HL-60 (cell line): ENCODE measurements at regions not wholly inside any gene's neighbourhood (a gene's known extent, or its start where the extent isn't known, plus 50 kb on each side); places are given as distances from the start of the nearest gene placed in this dataset.

Experiments
- GABPA ChIP-seq: IDR thresholded peaks from 2 replicates; pipeline ENCODE4 v1.6.1; 2012; ENCODE audit warnings: low read depth
- POLR2AphosphoS5 ChIP-seq: IDR thresholded peaks from 2 replicates; pipeline ENCODE4 v1.6.1; 2012; ENCODE audit warnings: low read depth
- SPI1 ChIP-seq: IDR thresholded peaks from 2 replicates; pipeline ENCODE4 v1.6.1; 2012; ENCODE audit warnings: low read depth, mild to moderate bottlenecking, borderline replicate concordance
- TF ChIP-seq, protein P1 (sequence below): IDR thresholded peaks from one replicate; pipeline ENCODE4 v1.5.1; 2011; ENCODE audit warnings: low read length, control low read depth, inconsistent platforms; ENCODE audit not compliant: insufficient read depth
- TF ChIP-seq, protein P2 (sequence below): IDR thresholded peaks from 2 replicates; pipeline ENCODE4 v1.6.1; 2012; ENCODE audit warnings: low read depth; ENCODE audit not compliant: insufficient replicate concordance

DNA sequence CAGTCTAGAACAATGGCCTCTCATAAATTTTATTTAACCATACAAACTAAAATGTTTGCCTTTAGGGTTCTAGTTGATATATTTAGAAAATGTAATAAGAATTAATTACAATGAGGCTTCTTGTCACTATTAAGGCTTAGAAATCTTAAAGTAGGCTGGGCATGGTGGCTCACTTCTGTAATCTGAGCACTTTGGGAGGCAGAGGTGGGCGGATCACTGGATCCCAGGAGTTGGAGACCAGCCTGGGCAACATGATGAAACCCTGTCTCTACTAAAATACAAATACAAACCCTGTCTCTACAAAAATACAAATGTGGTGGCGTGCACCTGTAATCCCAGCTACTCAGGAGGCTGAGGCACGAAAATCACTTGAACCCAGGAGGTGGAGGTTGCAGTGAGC lies 99.0 kb upstream of the ADGRF1 start:
- TF ChIP-seq SPI1 (no peak), POLR2AphosphoS5 (no peak), GABPA (no peak)
- TF ChIP-seq, protein P1, sequence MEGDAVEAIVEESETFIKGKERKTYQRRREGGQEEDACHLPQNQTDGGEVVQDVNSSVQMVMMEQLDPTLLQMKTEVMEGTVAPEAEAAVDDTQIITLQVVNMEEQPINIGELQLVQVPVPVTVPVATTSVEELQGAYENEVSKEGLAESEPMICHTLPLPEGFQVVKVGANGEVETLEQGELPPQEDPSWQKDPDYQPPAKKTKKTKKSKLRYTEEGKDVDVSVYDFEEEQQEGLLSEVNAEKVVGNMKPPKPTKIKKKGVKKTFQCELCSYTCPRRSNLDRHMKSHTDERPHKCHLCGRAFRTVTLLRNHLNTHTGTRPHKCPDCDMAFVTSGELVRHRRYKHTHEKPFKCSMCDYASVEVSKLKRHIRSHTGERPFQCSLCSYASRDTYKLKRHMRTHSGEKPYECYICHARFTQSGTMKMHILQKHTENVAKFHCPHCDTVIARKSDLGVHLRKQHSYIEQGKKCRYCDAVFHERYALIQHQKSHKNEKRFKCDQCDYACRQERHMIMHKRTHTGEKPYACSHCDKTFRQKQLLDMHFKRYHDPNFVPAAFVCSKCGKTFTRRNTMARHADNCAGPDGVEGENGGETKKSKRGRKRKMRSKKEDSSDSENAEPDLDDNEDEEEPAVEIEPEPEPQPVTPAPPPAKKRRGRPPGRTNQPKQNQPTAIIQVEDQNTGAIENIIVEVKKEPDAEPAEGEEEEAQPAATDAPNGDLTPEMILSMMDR = no peak
- TF ChIP-seq, protein P2, sequence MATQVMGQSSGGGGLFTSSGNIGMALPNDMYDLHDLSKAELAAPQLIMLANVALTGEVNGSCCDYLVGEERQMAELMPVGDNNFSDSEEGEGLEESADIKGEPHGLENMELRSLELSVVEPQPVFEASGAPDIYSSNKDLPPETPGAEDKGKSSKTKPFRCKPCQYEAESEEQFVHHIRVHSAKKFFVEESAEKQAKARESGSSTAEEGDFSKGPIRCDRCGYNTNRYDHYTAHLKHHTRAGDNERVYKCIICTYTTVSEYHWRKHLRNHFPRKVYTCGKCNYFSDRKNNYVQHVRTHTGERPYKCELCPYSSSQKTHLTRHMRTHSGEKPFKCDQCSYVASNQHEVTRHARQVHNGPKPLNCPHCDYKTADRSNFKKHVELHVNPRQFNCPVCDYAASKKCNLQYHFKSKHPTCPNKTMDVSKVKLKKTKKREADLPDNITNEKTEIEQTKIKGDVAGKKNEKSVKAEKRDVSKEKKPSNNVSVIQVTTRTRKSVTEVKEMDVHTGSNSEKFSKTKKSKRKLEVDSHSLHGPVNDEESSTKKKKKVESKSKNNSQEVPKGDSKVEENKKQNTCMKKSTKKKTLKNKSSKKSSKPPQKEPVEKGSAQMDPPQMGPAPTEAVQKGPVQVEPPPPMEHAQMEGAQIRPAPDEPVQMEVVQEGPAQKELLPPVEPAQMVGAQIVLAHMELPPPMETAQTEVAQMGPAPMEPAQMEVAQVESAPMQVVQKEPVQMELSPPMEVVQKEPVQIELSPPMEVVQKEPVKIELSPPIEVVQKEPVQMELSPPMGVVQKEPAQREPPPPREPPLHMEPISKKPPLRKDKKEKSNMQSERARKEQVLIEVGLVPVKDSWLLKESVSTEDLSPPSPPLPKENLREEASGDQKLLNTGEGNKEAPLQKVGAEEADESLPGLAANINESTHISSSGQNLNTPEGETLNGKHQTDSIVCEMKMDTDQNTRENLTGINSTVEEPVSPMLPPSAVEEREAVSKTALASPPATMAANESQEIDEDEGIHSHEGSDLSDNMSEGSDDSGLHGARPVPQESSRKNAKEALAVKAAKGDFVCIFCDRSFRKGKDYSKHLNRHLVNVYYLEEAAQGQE = no peak
